Endothelial cell of umbilical vein (primary cell): ENCODE measurements at regions not wholly inside any gene's neighbourhood (a gene's known extent, or its start where the extent isn't known, plus 50 kb on each side); places are given as distances from the start of the nearest gene placed in this dataset.

Experiments
- BruUV-seq: library from RNA; stranded (reverse); fragments of 400-500 nt; replicated peaks from 2 replicates; lab custom pipeline; 2021; lab: Mats Ljungman, UMichigan
- CTCF ChIA-PET: fragments of 300-600, 350-600 bp; sonication (Branson Sonifier 250); formaldehyde crosslinking; loops from one replicate; lab custom pipeline; 2021; ENCODE audit warnings: antibody characterized with exemption, inconsistent platforms; lab: Charles Lee
- POLR2A ChIA-PET: fragments of 300-600, 350-600 bp; sonication (Branson Sonifier 250); formaldehyde crosslinking; loops from one replicate; lab custom pipeline; 2021; ENCODE audit warnings: antibody characterized with exemption, inconsistent platforms; lab: Charles Lee
- DNase-seq: peaks from one replicate; pipeline ENCODE4 v3.0.0-alpha.2; 2011; ENCODE audit warnings: low read depth, low spot score
- FAIRE-seq: peaks from 2 replicates; lab custom pipeline; 2011; peaks lifted over from hg19 to GRCh38; lab: Jason Lieb, UNC
- H2AFZ ChIP-seq: 2 replicates; pipeline ENCODE4 v1.6.0; 2012; ENCODE audit warnings: low read depth, low read length, control low read depth, inconsistent platforms
- H3K27ac ChIP-seq: 2 replicates; pipeline ENCODE4 v1.5.1; 2011; ENCODE audit warnings: low read depth, mild to moderate bottlenecking, control low read depth, low read length, moderate library complexity; ENCODE audit not compliant: insufficient read depth
- H3K27me3 ChIP-seq, 2 experiments: 2 replicates each; pipeline versions ENCODE4 v1.6.0 to v1.6.1; 2011; ENCODE audit warnings: low read length in 2 of 2, mixed read lengths in 1 of 2; ENCODE audit not compliant: control insufficient read depth in 2 of 2, insufficient read depth in 2 of 2
- H3K36me3 ChIP-seq, 2 experiments: 2 replicates in 1 of 2; 3 replicates in 1 of 2; pipeline ENCODE4 v1.5.1; 2011; ENCODE audit warnings: low read length in 2 of 2, mild to moderate bottlenecking in 1 of 2, moderate library complexity in 1 of 2; ENCODE audit not compliant: control insufficient read depth in 2 of 2, insufficient read depth in 2 of 2; ENCODE audit errors: extremely low read depth in 1 of 2
- H3K4me1 ChIP-seq: 3 replicates; pipeline ENCODE4 v1.5.1; 2011; ENCODE audit warnings: mild to moderate bottlenecking, low read length; ENCODE audit not compliant: control insufficient read depth, insufficient read depth; ENCODE audit errors: extremely low read depth
- H3K4me2 ChIP-seq: 2 replicates; pipeline ENCODE4 v1.6.1; 2011; ENCODE audit warnings: low read length, control low read depth, mixed read lengths; ENCODE audit not compliant: insufficient read depth
- H3K4me3 ChIP-seq, 3 experiments: fragments of 200-600 bp in 1 of 3; sonication (generic), shearing (Covaris generic) in 1 of 3; replicated peaks in 1 of 3; 2 replicates each; pipeline ENCODE4 v1.5.1; 2011 to 2016; ENCODE audit warnings: control low read depth in 3 of 3, low read length in 3 of 3, mild to moderate bottlenecking in 2 of 3, inconsistent platforms in 1 of 3, low read depth in 1 of 3, moderate library complexity in 1 of 3; ENCODE audit not compliant: insufficient read depth in 1 of 3
- H3K79me2 ChIP-seq: 2 replicates; pipeline ENCODE4 v1.6.0; 2012; ENCODE audit warnings: low read length, inconsistent platforms; ENCODE audit not compliant: control insufficient read depth, insufficient read depth
- H3K9ac ChIP-seq: replicated peaks from 2 replicates; pipeline ENCODE3; 2011; ENCODE audit warnings: low read length, control low read depth; ENCODE audit not compliant: insufficient read depth; ENCODE audit errors: extremely low read depth
- H3K9me1 ChIP-seq: replicated peaks from 3 replicates; pipeline ENCODE4 v1.6.0; 2011; ENCODE audit warnings: mild to moderate bottlenecking, low read length; ENCODE audit not compliant: control insufficient read depth, insufficient read depth; ENCODE audit errors: extremely low read depth
- H3K9me3 ChIP-seq: replicated peaks from 2 replicates; pipeline ENCODE4 v1.5.1; 2012; ENCODE audit warnings: low read length, inconsistent platforms; ENCODE audit not compliant: control insufficient read depth, insufficient read depth
- H4K20me1 ChIP-seq: replicated peaks from 2 replicates; pipeline ENCODE3; 2011; ENCODE audit warnings: mild to moderate bottlenecking, low read length; ENCODE audit not compliant: control insufficient read depth, insufficient read depth; ENCODE audit errors: extremely low read depth
- CTCF ChIP-seq, 2 donors: IDR thresholded peaks; 1 replicate in 1 of 2; 2 replicates in 1 of 2; pipeline ENCODE4 v1.5.1; 2011; ENCODE audit warnings: low read length in 2 of 2, mild to moderate bottlenecking in 2 of 2, moderate library complexity in 2 of 2, control low read depth in 1 of 2, inconsistent platforms in 1 of 2, low read depth in 1 of 2; ENCODE audit not compliant: insufficient read depth in 1 of 2; ENCODE audit errors: extremely low read depth in 1 of 2
- EZH2 ChIP-seq: IDR thresholded peaks from 2 replicates; pipeline ENCODE4 v1.6.1; 2012; ENCODE audit warnings: borderline replicate concordance, low read depth, mild to moderate bottlenecking, moderate library complexity, low read length, inconsistent platforms; ENCODE audit not compliant: severe bottlenecking
- FOS ChIP-seq: IDR thresholded peaks from 2 replicates; pipeline ENCODE4 v1.6.1; 2011; ENCODE audit warnings: mild to moderate bottlenecking, low read length, moderate library complexity, borderline replicate concordance; ENCODE audit not compliant: insufficient read depth
- GATA2 ChIP-seq: IDR thresholded peaks from 2 replicates; pipeline ENCODE4 v1.7.0; 2011; ENCODE audit warnings: low read depth, mild to moderate bottlenecking, moderate library complexity, mixed read lengths, low read length; ENCODE audit not compliant: insufficient read length, insufficient read depth
- JUN ChIP-seq: IDR thresholded peaks from 2 replicates; pipeline ENCODE4 v1.6.1; 2011; ENCODE audit warnings: borderline replicate concordance, low read depth; ENCODE audit not compliant: insufficient read length, insufficient read depth
- MAX ChIP-seq: IDR thresholded peaks from 2 replicates; pipeline ENCODE4 v1.6.1; 2011; ENCODE audit not compliant: insufficient read depth, insufficient read length
- MYC ChIP-seq: IDR thresholded peaks from one replicate; pipeline ENCODE4 v1.6.1; 2011; ENCODE audit warnings: mild to moderate bottlenecking, low read depth, low read length
- POLR2A ChIP-seq: IDR thresholded peaks from 2 replicates; pipeline ENCODE4 v1.6.1; 2012; ENCODE audit warnings: low read depth, mild to moderate bottlenecking, control low read depth, low read length
- POLR2AphosphoS5 ChIP-seq: IDR thresholded peaks from 2 replicates; pipeline ENCODE4 v1.6.1; 2012; ENCODE audit warnings: low read depth, mild to moderate bottlenecking, control low read depth, low read length, moderate library complexity; ENCODE audit not compliant: insufficient read depth
- dilution Hi-C: fragments of 300-500 bp; cut with MboI; formaldehyde crosslinking; loops from one replicate; pipeline ENCODE4 v1.15.0; 2019; ENCODE audit warnings: low sequenced_read_pairs; ENCODE audit not compliant: extremely low pct_ligation_motif_present
- intact Hi-C: fragments of 100-400 bp; cut with micrococcal nuclease; formaldehyde crosslinking; loops from one replicate; pipeline ENCODE4 v1.10.0; 2022

- Histone ChIP-seq H3K9me1 (no peaks in the 10 kb centered on the region), H3K79me2 (no peaks in the 10 kb centered on the region), H3K9ac (no peak overlapping the region), H4K20me1 (no peaks in the 10 kb centered on the region), H3K36me3 (no peaks in the 10 kb centered on the region), H3K27me3 (no peaks in the 10 kb centered on the region), H3K4me2 (no peak overlapping the region), H3K4me1 (no peaks in the 10 kb centered on the region), H2AFZ (no peak overlapping the region), H3K9me3 (no peaks in the 10 kb centered on the region), H3K4me3 (no peak overlapping the region), H3K27ac (no peak overlapping the region)
- no TSS peak for BruUV-seq
- dilution Hi-C loops, result no loop called here
- POLR2A ChIA-PET, result no interaction called here
- no peak for TF ChIP-seq EZH2
- TF ChIP-seq FOS, result no peak
- TF ChIP-seq MYC, result no peak
- no peak for TF ChIP-seq POLR2A
- TF ChIP-seq CTCF (IDR thresholded peaks at IDR 0.05; ENCODE audit: extremely low read depth in 1 of 2, insufficient read depth in 1 of 2, low read depth in 1 of 2, low read length in 2 of 2), result no peak
- no peak for TF ChIP-seq GATA2
- TF ChIP-seq POLR2AphosphoS5, result no peak
- no peak for TF ChIP-seq JUN
- TF ChIP-seq MAX, result no peak
- intact Hi-C loops, result no loop called here
- FAIRE-seq, result no peak
- CTCF ChIA-PET, result interaction anchor here (1.3 kb wide), 1 partner anchor 10 kb away, joined by 3 read pairs; no protein-coding TSS in a partner anchor
- no peak for DNase-seq
These were observed 742.0 kb upstream of the IGFBP3 start for GRCh38 chr7:46663025-46663424.
